Activated B cell treated with CpG ODN at 0.5 μM for 24 hours (primary cell): ENCODE measurements at regions not wholly inside any gene's neighbourhood (a gene's known extent, or its start where the extent isn't known, plus 50 kb on each side); places are given as distances from the start of the nearest gene placed in this dataset.
"Not testable (repeated sequence)": the region's sequence is repeated elsewhere in the genome, so short reads cannot be mapped to it uniquely, and the experiment has no call there.

Source experiments
- ATAC-seq: fragments of 200-7000 bp; cut with Tn5 transposase; one replicate; pipeline ENCODE4 v1.10.0; 2021; ENCODE audit warnings: low read depth, mild to moderate bottlenecking, moderate library complexity
- CTCF ChIA-PET: fragments of 350-600 bp; sonication (Branson Sonifier 250); formaldehyde crosslinking; loops from one replicate; lab custom pipeline; 2021; ENCODE audit warnings: antibody characterized with exemption; lab: Charles Lee
- POLR2A ChIA-PET: fragments of 350-600 bp; sonication (Branson Sonifier 250); formaldehyde crosslinking; loops from one replicate; lab custom pipeline; 2021; ENCODE audit warnings: antibody characterized with exemption; lab: Charles Lee
- DNase-seq: peaks from one replicate; pipeline ENCODE4 v3.0.0; 2022
- H3K27ac Mint-ChIP-seq: one replicate; pipeline ENCODE4 v1.8.0; 2020; ENCODE audit warnings: mixed read lengths
- H3K27me3 Mint-ChIP-seq: one replicate; pipeline ENCODE4 v1.8.0; 2021; ENCODE audit warnings: mixed read lengths
- H3K36me3 Mint-ChIP-seq: one replicate; pipeline ENCODE4 v1.8.0; 2021; ENCODE audit warnings: low read depth, mixed read lengths
- H3K4me1 Mint-ChIP-seq: one replicate; pipeline ENCODE4 v1.8.0; 2021; ENCODE audit warnings: mixed read lengths
- H3K4me3 Mint-ChIP-seq: one replicate; pipeline ENCODE4 v1.8.0; 2020; ENCODE audit warnings: mild to moderate bottlenecking, mixed read lengths
- H3K9me3 Mint-ChIP-seq: one replicate; pipeline ENCODE4 v1.8.0; 2020; ENCODE audit warnings: mixed read lengths
- intact Hi-C: fragments of 100-400 bp; cut with micrococcal nuclease; formaldehyde crosslinking; loops from one replicate; pipeline ENCODE4 v1.15.1; 2024
- TF ChIP-seq, protein P1 (sequence below): fragments of 200-600 bp; IDR thresholded peaks from one replicate; pipeline ENCODE4 v1.8.0; 2022; ENCODE audit warnings: antibody characterized with exemption, mild to moderate bottlenecking

DNA sequence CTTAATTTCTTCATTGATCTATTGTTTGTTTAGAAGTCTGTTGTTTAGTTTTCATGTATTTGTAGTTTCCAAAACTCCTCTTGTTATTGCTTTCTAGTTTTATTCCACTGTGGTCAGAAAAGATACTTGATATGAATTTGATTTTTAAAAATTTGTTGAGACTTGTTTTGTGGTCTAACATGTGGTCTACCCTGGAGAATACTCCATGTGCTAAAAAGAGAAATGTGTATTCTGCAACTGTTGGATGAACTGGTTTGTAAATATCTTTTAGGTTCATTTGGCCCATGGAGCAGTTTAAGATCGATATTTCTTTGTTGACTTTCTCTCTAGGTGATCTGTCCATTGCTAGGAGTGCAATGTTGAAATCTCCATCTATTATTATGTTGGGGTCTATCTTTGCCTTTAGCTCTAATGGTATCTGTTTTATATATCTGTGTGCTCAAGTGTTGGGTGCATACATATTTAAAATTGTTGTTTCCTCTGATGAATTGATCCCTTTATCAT lies 150.6 kb upstream of the ATP10B start:
- Mint-ChIP-seq H3K36me3 (no peaks in the 10 kb centered on the region), H3K27ac (no peak overlapping the region), H3K27me3 (no peaks in the 10 kb centered on the region), H3K9me3 (peaks cover 9% of the 10 kb centered on the region), H3K4me1 (no peaks in the 10 kb centered on the region), H3K4me3 (no peak overlapping the region)
- POLR2A ChIA-PET, result no interaction called here
- DNase-seq (no peak), ATAC-seq (no peak)
- CTCF ChIA-PET, result no interaction called here
- TF ChIP-seq, protein P1, sequence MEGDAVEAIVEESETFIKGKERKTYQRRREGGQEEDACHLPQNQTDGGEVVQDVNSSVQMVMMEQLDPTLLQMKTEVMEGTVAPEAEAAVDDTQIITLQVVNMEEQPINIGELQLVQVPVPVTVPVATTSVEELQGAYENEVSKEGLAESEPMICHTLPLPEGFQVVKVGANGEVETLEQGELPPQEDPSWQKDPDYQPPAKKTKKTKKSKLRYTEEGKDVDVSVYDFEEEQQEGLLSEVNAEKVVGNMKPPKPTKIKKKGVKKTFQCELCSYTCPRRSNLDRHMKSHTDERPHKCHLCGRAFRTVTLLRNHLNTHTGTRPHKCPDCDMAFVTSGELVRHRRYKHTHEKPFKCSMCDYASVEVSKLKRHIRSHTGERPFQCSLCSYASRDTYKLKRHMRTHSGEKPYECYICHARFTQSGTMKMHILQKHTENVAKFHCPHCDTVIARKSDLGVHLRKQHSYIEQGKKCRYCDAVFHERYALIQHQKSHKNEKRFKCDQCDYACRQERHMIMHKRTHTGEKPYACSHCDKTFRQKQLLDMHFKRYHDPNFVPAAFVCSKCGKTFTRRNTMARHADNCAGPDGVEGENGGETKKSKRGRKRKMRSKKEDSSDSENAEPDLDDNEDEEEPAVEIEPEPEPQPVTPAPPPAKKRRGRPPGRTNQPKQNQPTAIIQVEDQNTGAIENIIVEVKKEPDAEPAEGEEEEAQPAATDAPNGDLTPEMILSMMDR, result no peak
- intact Hi-C loops, result no loop called here

DNA sequence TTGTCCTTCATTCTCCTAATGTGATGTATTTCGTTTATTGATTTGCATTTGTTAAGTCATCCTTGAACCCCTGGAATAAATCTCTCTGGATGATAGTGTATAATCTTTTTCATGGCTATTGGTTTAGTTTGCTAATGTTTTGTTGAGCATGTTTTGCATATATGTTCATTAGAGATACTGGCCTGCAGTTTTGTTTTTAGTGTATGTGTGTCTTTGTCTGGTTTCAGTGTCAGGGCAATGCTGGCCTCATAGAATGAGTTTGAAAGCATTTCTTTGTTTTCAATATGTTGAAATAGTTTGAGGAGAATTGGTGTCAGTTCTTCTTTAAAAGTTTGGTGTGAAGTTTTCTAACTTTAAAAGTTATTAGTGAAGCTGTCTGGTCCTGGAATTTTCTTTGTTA lies 149.6 kb upstream of the ATP10B start:
- H3K9me3 Mint-ChIP-seq, result peaks cover 9% of the 10 kb centered on the region
- H3K27ac Mint-ChIP-seq, result no peak overlapping the region
- ATAC-seq (no peak), DNase-seq (no peak)
- H3K36me3 Mint-ChIP-seq, result no peaks in the 10 kb centered on the region
- no peaks in the 10 kb centered on the region for H3K27me3 Mint-ChIP-seq
- no peaks in the 10 kb centered on the region for H3K4me1 Mint-ChIP-seq
- no peak overlapping the region for H3K4me3 Mint-ChIP-seq
- intact Hi-C loops, result no loop called here
- POLR2A ChIA-PET, result no interaction called here
- CTCF ChIA-PET, result no interaction called here
- TF ChIP-seq, protein P1, result no peak

DNA sequence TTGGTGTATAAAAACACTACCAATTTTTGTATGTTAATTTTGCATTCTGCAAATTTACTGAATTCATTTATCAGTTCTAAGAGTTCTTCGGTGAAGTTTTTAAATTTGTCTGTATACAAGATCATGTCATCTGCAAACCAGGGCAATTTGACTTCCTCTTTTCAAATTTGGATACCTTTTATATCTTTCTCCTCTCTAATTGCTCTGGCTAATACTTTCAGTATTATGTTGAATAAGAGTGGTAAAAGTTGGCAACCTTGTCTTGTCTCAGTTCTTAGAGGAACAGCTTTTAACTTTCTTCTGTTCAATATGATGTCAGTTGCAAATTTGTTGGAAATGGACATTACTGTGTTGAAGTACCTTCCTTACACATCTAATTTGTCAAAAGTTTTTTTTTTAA lies 149.1 kb upstream of the ATP10B start:
- POLR2A ChIA-PET, result not testable (repeated sequence)

DNA sequence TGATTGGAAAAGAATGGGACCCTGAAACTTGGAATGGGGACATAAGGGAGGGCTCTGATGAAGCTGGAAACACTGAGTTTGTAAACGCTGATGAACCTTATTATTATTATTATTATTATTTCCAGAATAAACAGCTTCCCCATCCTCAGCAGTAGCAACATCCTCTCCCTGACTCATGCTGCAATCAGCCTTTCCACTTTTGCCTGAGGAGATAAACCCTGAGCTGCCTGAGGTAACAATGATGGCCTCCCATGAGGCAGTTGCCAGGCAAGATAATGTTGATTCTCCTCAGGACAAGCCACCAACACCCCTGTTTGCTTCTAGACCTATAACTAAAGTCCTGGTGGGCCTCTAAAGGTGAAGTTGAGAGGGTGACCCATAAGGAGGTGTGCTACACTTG lies 139.2 kb upstream of the ATP10B start:
- DNase-seq, result no peak
- TF ChIP-seq, protein P1, result no peak
- Mint-ChIP-seq H3K27me3 (peaks cover 3% of the 10 kb centered on the region), H3K27ac (no peak overlapping the region), H3K4me3 (no peak overlapping the region), H3K4me1 (no peaks in the 10 kb centered on the region), H3K9me3 (peaks cover 3% of the 10 kb centered on the region), H3K36me3 (no peaks in the 10 kb centered on the region)
- POLR2A ChIA-PET, result no interaction called here
- CTCF ChIA-PET, result no interaction called here
- intact Hi-C loops, result no loop called here
- ATAC-seq, result no peak

More for the DNA sequence above, 149.1 kb upstream of the ATP10B start:
- DNase-seq, H3K9me3 Mint-ChIP-seq, H3K27me3 Mint-ChIP-seq, H3K4me3 Mint-ChIP-seq, CTCF ChIA-PET, ATAC-seq, H3K27ac Mint-ChIP-seq, H3K36me3 Mint-ChIP-seq, intact Hi-C loops, H3K4me1 Mint-ChIP-seq: not testable (repeated sequence)

DNA sequence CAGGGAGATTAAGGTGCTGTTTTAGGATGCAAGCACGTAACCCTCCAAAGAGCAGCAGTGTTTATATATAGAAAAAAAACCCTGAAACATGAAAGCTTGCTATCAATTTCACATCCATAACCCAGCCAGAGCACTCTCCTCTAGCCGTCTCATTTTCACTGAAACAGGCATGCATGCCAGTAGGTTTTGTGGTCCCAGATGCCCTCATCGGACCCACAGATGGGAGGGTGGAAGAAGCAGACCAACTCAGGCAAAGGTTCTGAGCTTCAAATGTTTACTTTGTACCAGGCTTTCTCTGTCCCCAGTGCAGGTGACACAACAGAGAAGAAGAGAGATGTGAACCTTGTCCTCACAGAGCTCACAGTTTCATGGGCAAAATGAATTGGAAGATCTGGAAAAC lies 127.4 kb upstream of the ATP10B start:
- ATAC-seq, result no peak

More for the DNA sequence above, 127.4 kb upstream of the ATP10B start:
- TF ChIP-seq, protein P1, result no peak
- peaks cover 6% of the 10 kb centered on the region for H3K27me3 Mint-ChIP-seq
- CTCF ChIA-PET, result no interaction called here
- no peak overlapping the region for H3K4me3 Mint-ChIP-seq
- intact Hi-C loops, result no loop called here
- no peak for DNase-seq
- no peak overlapping the region for H3K27ac Mint-ChIP-seq
- H3K36me3 Mint-ChIP-seq, result no peaks in the 10 kb centered on the region
- POLR2A ChIA-PET, result no interaction called here
- no peaks in the 10 kb centered on the region for H3K4me1 Mint-ChIP-seq
- no peaks in the 10 kb centered on the region for H3K9me3 Mint-ChIP-seq
